Stomach (tissue), 4 donors: ENCODE measurements at regions not wholly inside any gene's neighbourhood (a gene's known extent, or its start where the extent isn't known, plus 50 kb on each side); places are given as distances from the start of the nearest gene placed in this dataset.

Source experiments
- CTCF ChIP-seq, 7 experiments: fragments of 450-650 bp in 4 of 7; fragments of 200-600 bp in 3 of 7; sonication (generic) in 3 of 7; IDR thresholded peaks; one replicate each; pipeline ENCODE4 v1.5.1; 2016 to 2019; ENCODE audit warnings: antibody characterized with exemption in 7 of 7, control low read depth in 2 of 7, mild to moderate bottlenecking in 1 of 7
- POLR2A ChIP-seq, 4 donors: fragments of 450-650 bp; IDR thresholded peaks; one replicate each; pipeline ENCODE4 v1.6.1; 2016; ENCODE audit warnings: antibody characterized with exemption in 4 of 4, control low read depth in 2 of 4, mild to moderate bottlenecking in 1 of 4, moderate library complexity in 1 of 4
- POLR2AphosphoS5 ChIP-seq, 3 donors: sonication (generic); formaldehyde crosslinking; IDR thresholded peaks; one replicate each; pipeline ENCODE4 v1.6.1; 2016; ENCODE audit warnings: antibody characterized with exemption in 3 of 3

GRCh38 chr10:107516349-107516748, 351.8 kb upstream of the SORCS1 start:
- TF ChIP-seq POLR2AphosphoS5 (IDR thresholded peaks at IDR 0.05) (no peak), CTCF (IDR thresholded peaks at IDR 0.05) (no peak), POLR2A (IDR thresholded peaks at IDR 0.05) (no peak)
